K562 (cell line): ENCODE measurements at regions not wholly inside any gene's neighbourhood (a gene's known extent, or its start where the extent isn't known, plus 50 kb on each side); places are given as distances from the start of the nearest gene placed in this dataset.

ENCODE experiments used
- DACH1 ChIP-seq: fragments of 450-650 bp; IDR thresholded peaks from 2 replicates; pipeline ENCODE4 v1.6.1; 2018; ENCODE audit not compliant: partially characterized antibody
- ELK1 ChIP-seq: sonication (generic); formaldehyde crosslinking; IDR thresholded peaks from 2 replicates; pipeline ENCODE4 v1.8.1; 2022; ENCODE audit warnings: missing genetic modification reagents
- KDM2B ChIP-seq: fragments of 250-450 bp; sonication (Bioruptor Pico); IDR thresholded peaks from 2 replicates; pipeline ENCODE4 v1.8.0; 2021; ENCODE audit warnings: mild to moderate bottlenecking, moderate library complexity
- LCOR ChIP-seq: sonication (generic); formaldehyde crosslinking; IDR thresholded peaks from 2 replicates; pipeline ENCODE4 v1.8.0; 2022; ENCODE audit warnings: mild to moderate bottlenecking, missing genetic modification reagents
- POLR2AphosphoS5 ChIP-seq: IDR thresholded peaks from 2 replicates; pipeline ENCODE4 v1.6.1; 2011; ENCODE audit warnings: mild to moderate bottlenecking, low read depth, low read length, moderate library complexity; ENCODE audit not compliant: control insufficient read depth, insufficient read depth
- POLR3A ChIP-seq: IDR thresholded peaks from 2 replicates; pipeline ENCODE4 v1.6.1; 2011; ENCODE audit warnings: borderline replicate concordance, mild to moderate bottlenecking, moderate library complexity; ENCODE audit not compliant: insufficient read length, insufficient read depth; ENCODE audit errors: extremely low read depth
- REST ChIP-seq, 2 experiments: fragments of 450-650 bp; formaldehyde crosslinking in 1 of 2; IDR thresholded peaks; 2 replicates each; pipeline versions ENCODE4 v1.4.0 to v1.6.1; 2014 to 2020; ENCODE audit warnings: mild to moderate bottlenecking in 2 of 2, borderline replicate concordance in 1 of 2, low read depth in 1 of 2
- SRF ChIP-seq, 2 experiments: fragments of 250-450, 450-650 bp in 1 of 2; sonication (Bioruptor Pico) in 1 of 2; sonication (generic) in 1 of 2; formaldehyde crosslinking; IDR thresholded peaks; 2 replicates each; pipeline versions ENCODE4 v1.5.0 to v1.5.1; 2020 to 2022; ENCODE audit warnings: mild to moderate bottlenecking in 1 of 2, missing genetic modification reagents in 1 of 2
- ZFP1 ChIP-seq: fragments of 450-650 bp; formaldehyde crosslinking; IDR thresholded peaks from 2 replicates; pipeline ENCODE4 v1.4.0; 2020; ENCODE audit warnings: mild to moderate bottlenecking, mixed read lengths
- ZNF274 ChIP-seq: IDR thresholded peaks from 2 replicates; pipeline ENCODE4 v1.6.1; 2011; ENCODE audit warnings: low read depth, mild to moderate bottlenecking, low read length, moderate library complexity, borderline replicate concordance

GRCh38 chr2:4884117-4884571 is 808.0 kb upstream of the SOX11 start:
- TF ChIP-seq ZFP1 (no peak), KDM2B (CRISPR knock-in tag) (no peak), POLR2AphosphoS5 (no peak), LCOR (CRISPR knock-in tag) (no peak), DACH1 (no peak), POLR3A (no peak), SRF (CRISPR knock-in tag; IDR thresholded peaks at IDR 0.05) (no peak), ZNF274 (no peak), REST (IDR thresholded peaks at IDR 0.05; ENCODE audit: borderline replicate concordance) (no peak), REST (CRISPR knock-in tag; IDR thresholded peaks at IDR 0.05; ENCODE audit: low read depth) (no peak), ELK1 (CRISPR knock-in tag) (no peak)
